Upper lobe of left lung (tissue), 6 donors: ENCODE measurements at regions not wholly inside any gene's neighbourhood (a gene's known extent, or its start where the extent isn't known, plus 50 kb on each side); places are given as distances from the start of the nearest gene placed in this dataset.

Source experiments
- ATAC-seq, 2 donors: fragments of 200-7000 bp; cut with Tn5 transposase; one replicate each; pipeline ENCODE4 v1.9.1; 2022; ENCODE audit warnings: mild to moderate bottlenecking in 2 of 2, moderate library complexity in 2 of 2; ENCODE audit not compliant: low FRiP score in 2 of 2
- DNase-seq, 2 donors: peaks; one replicate each; pipeline ENCODE4 v3.0.0-alpha.2; 2019 to 2020
- H3K27ac ChIP-seq, 4 donors: fragments of 200-600 bp; sonication (generic); one replicate each; pipeline ENCODE4 v1.5.1; 2016 to 2019
- H3K27me3 ChIP-seq, 4 donors: fragments of 200-600 bp; sonication (generic); one replicate each; pipeline ENCODE4 v1.5.1; 2017 to 2019
- H3K36me3 ChIP-seq, 4 donors: fragments of 200-600 bp; sonication (generic); one replicate each; pipeline ENCODE4 v1.5.1; 2016 to 2019
- H3K4me1 ChIP-seq, 4 donors: fragments of 200-600 bp; sonication (generic); one replicate each; pipeline ENCODE4 v1.5.1; 2018 to 2019
- H3K4me3 ChIP-seq, 4 donors: fragments of 200-600 bp; sonication (generic); one replicate each; pipeline ENCODE4 v1.5.1; 2017 to 2019; ENCODE audit warnings: mild to moderate bottlenecking in 2 of 4, moderate library complexity in 1 of 4
- H3K9me3 ChIP-seq, 4 donors: fragments of 200-600 bp; sonication (generic); one replicate each; pipeline ENCODE4 v1.5.1; 2018 to 2019
- CTCF ChIP-seq, 6 experiments: fragments of 450-650 bp in 4 of 6; fragments of 200-600 bp in 2 of 6; sonication (generic) in 2 of 6; IDR thresholded peaks; one replicate each; pipeline ENCODE4 v1.5.1; 2016 to 2019; ENCODE audit warnings: antibody characterized with exemption in 6 of 6
- EP300 ChIP-seq, 4 donors: sonication (generic); formaldehyde crosslinking; IDR thresholded peaks; one replicate each; pipeline ENCODE4 v1.5.1; 2017; ENCODE audit warnings: antibody characterized with exemption in 4 of 4, control low read depth in 2 of 4
- POLR2A ChIP-seq, 4 donors: fragments of 450-650 bp; IDR thresholded peaks; one replicate each; pipeline ENCODE4 v1.5.1; 2016 to 2017; ENCODE audit warnings: antibody characterized with exemption in 4 of 4, mild to moderate bottlenecking in 2 of 4
- POLR2AphosphoS5 ChIP-seq, 2 donors: sonication (generic); formaldehyde crosslinking; IDR thresholded peaks; one replicate each; pipeline ENCODE4 v1.5.1; 2017; ENCODE audit warnings: antibody characterized with exemption in 2 of 2
- WGBS, 2 donors: methylation state at CpG; one replicate each; pipeline ENCODE4 v1.1.5; 2017 to 2018; 5-methylcytosine and 5-hydroxymethylcytosine counted together
- donor health status: DM: no; HTN: no; CAD: no; lungs with moderate emphysema.
- donor health status: DM: no; HTN: yes; CAD: no; lungs with severe emphysema.

DNA sequence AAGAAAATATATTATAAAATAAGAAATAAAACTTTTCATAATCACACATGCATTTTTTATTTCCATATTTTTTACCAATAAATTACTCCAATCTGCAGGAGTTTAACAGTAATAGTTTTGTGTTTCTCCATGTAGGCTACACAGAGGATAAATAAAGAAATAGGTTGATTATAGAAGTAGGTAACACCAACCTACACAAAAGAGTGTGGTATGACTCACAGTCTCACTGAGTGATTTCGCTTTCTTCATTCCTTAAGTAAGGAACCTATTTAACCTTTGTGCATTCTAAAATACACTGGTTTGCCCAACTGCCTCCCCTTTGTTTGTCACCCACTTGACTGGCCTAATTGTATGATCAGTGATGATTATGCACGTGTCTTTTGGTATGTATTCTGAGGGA is 244.2 kb upstream of the RIMS1 start:
- H3K9me3 ChIP-seq: no peaks in the 10 kb centered on the region
- DNase-seq: no peak
- 72 to 76% methylated on average over 2 of the region's 2 CpGs for WGBS, 2 donors
- TF ChIP-seq POLR2AphosphoS5 (IDR thresholded peaks at IDR 0.05): no peak
- TF ChIP-seq EP300 (IDR thresholded peaks at IDR 0.05): no peak
- no peak for TF ChIP-seq POLR2A (IDR thresholded peaks at IDR 0.05)
- no peak for TF ChIP-seq CTCF (IDR thresholded peaks at IDR 0.05)
- H3K36me3 ChIP-seq: no peaks in the 10 kb centered on the region
- ATAC-seq: no peak
- H3K4me1 ChIP-seq: no peaks in the 10 kb centered on the region
- no peaks in the 10 kb centered on the region for H3K27me3 ChIP-seq
- no peak overlapping the region for H3K27ac ChIP-seq
- H3K4me3 ChIP-seq: no peak overlapping the region

GRCh38 chr6:71642793-71643192 is 243.6 kb upstream of the RIMS1 start:
- ATAC-seq (no peak), DNase-seq (no peak)
- no peaks in the 10 kb centered on the region for H3K36me3 ChIP-seq
- H3K27me3 ChIP-seq: no peaks in the 10 kb centered on the region
- 94 to 95% methylated on average over 4 of the region's 4 CpGs for WGBS, 2 donors
- H3K4me3 ChIP-seq: no peak overlapping the region
- no peaks in the 10 kb centered on the region for H3K4me1 ChIP-seq
- no peaks in the 10 kb centered on the region for H3K9me3 ChIP-seq
- no peak overlapping the region for H3K27ac ChIP-seq
- TF ChIP-seq POLR2AphosphoS5 (IDR thresholded peaks at IDR 0.05) (no peak), CTCF (IDR thresholded peaks at IDR 0.05) (no peak), POLR2A (IDR thresholded peaks at IDR 0.05) (no peak), EP300 (IDR thresholded peaks at IDR 0.05) (no peak)

GRCh38 chr6:71645299-71645698 is 241.1 kb upstream of the RIMS1 start:
- Histone ChIP-seq H3K27ac (no peak overlapping the region), H3K27me3 (no peaks in the 10 kb centered on the region), H3K4me3 (no peak overlapping the region), H3K9me3 (no peaks in the 10 kb centered on the region), H3K36me3 (no peaks in the 10 kb centered on the region), H3K4me1 (no peaks in the 10 kb centered on the region)
- 84 to 95% methylated on average over 2 to 3 of the region's 3 CpGs for WGBS, 2 donors
- ATAC-seq (no peak), DNase-seq (no peak)
- TF ChIP-seq POLR2A (IDR thresholded peaks at IDR 0.05): no peak
- no peak for TF ChIP-seq CTCF (IDR thresholded peaks at IDR 0.05)
- no peak for TF ChIP-seq POLR2AphosphoS5 (IDR thresholded peaks at IDR 0.05)
- no peak for TF ChIP-seq EP300 (IDR thresholded peaks at IDR 0.05)

DNA sequence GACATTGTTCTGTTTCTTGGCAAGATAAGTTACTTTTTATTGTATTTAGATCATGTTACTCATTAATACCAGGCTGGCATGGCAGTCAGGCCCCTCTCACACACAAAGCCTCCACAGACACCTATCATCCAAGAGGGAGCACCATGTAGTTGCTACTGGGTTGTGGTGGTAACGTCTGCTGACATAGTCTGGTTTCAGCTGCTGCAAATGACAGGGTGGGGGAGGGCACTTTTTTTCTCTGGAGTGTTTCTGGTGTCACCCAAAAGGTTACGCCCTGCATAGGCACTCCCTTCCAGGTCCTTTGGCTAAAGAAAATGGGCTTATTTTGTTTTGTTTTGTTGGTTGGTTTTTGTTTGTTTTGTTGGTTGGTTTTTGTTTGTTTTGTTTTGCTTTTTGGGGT is 236.4 kb upstream of the RIMS1 start:
- 53 to 75% methylated on average over 2 of the region's 2 CpGs for WGBS, 2 donors
- Histone ChIP-seq H3K36me3 (no peaks in the 10 kb centered on the region), H3K27ac (no peak overlapping the region), H3K4me3 (no peak overlapping the region), H3K27me3 (no peaks in the 10 kb centered on the region), H3K9me3 (no peaks in the 10 kb centered on the region), H3K4me1 (no peaks in the 10 kb centered on the region)
- no peak for DNase-seq
- TF ChIP-seq EP300 (IDR thresholded peaks at IDR 0.05) (no peak), POLR2A (IDR thresholded peaks at IDR 0.05) (no peak), CTCF (IDR thresholded peaks at IDR 0.05) (no peak), POLR2AphosphoS5 (IDR thresholded peaks at IDR 0.05) (no peak)
- no peak for ATAC-seq

DNA sequence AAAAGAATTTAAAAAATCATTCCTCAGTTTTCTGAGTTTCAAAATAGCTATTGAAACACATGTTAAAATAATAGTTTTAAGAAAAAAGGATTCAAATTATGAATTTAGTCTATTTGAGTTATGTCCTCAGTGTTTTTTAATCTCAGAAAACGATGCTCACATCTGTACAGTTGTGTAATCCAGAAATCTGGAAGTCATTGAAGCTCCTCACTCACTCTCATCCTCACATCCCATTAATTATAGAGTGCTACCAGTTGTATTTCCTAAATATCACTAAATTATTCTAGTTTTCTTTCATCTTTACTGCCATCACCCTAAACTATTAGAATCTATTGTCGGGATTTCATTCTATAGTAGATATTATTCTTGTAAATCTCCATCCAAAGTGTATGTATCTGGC is 234.7 kb upstream of the RIMS1 start:
- no peak for DNase-seq
- no peak overlapping the region for H3K27ac ChIP-seq
- 65 to 70% methylated on average over 2 of the region's 2 CpGs for WGBS, 2 donors
- no peaks in the 10 kb centered on the region for H3K9me3 ChIP-seq
- no peaks in the 10 kb centered on the region for H3K36me3 ChIP-seq
- no peaks in the 10 kb centered on the region for H3K4me1 ChIP-seq
- H3K4me3 ChIP-seq: no peak overlapping the region
- H3K27me3 ChIP-seq: no peaks in the 10 kb centered on the region
- TF ChIP-seq EP300 (IDR thresholded peaks at IDR 0.05): no peak
- no peak for ATAC-seq
